DND-41 (cell line): ENCODE measurements at regions not wholly inside any gene's neighbourhood (a gene's known extent, or its start where the extent isn't known, plus 50 kb on each side); places are given as distances from the start of the nearest gene placed in this dataset.

Experiments
- ATAC-seq: fragments of 200-7000 bp; cut with Tn5 transposase; 3 replicates; pipeline ENCODE4 v1.9.1; 2021; ENCODE audit warnings: low read depth; ENCODE audit not compliant: insufficient read depth
- DNase-seq: peaks from one replicate; pipeline ENCODE4 v3.0.0-alpha.2; 2020
- H2AFZ ChIP-seq: 2 replicates; pipeline ENCODE4 v1.6.0; 2012; ENCODE audit warnings: low read depth, low read length
- H3K27ac ChIP-seq: 2 replicates; pipeline ENCODE4 v1.5.1; 2012; ENCODE audit warnings: low read length, inconsistent platforms
- H3K27me3 ChIP-seq: fragments of 200-600 bp; sonication (generic); 2 replicates; pipeline ENCODE4 v1.6.0; 2012; ENCODE audit warnings: low read length, mild to moderate bottlenecking, inconsistent platforms; ENCODE audit not compliant: insufficient read depth, poor library complexity
- H3K36me3 ChIP-seq: 2 replicates; pipeline ENCODE4 v1.5.1; 2012; ENCODE audit warnings: low read length, inconsistent platforms; ENCODE audit not compliant: insufficient read depth
- H3K4me1 ChIP-seq: 2 replicates; pipeline ENCODE4 v1.5.1; 2012; ENCODE audit warnings: mild to moderate bottlenecking, low read length; ENCODE audit not compliant: insufficient read depth
- H3K4me2 ChIP-seq: 2 replicates; pipeline ENCODE4 v1.6.0; 2012; ENCODE audit warnings: mild to moderate bottlenecking, moderate library complexity, low read length, inconsistent platforms; ENCODE audit not compliant: insufficient read depth
- H3K4me3 ChIP-seq, 2 experiments: fragments of 200-600 bp in 1 of 2; shearing (Covaris generic) in 1 of 2; 2 replicates each; pipeline ENCODE4 v1.5.1; 2012 to 2016; ENCODE audit warnings: inconsistent platforms in 2 of 2, low read length in 2 of 2, mild to moderate bottlenecking in 2 of 2, low read depth in 1 of 2, moderate library complexity in 1 of 2
- H3K79me2 ChIP-seq: 2 replicates; pipeline ENCODE4 v1.6.0; 2012; ENCODE audit warnings: low read length, inconsistent platforms; ENCODE audit not compliant: insufficient read depth
- H3K9ac ChIP-seq: 2 replicates; pipeline ENCODE4 v1.6.0; 2012; ENCODE audit warnings: low read depth, mild to moderate bottlenecking, inconsistent platforms, low read length, moderate library complexity
- H3K9me3 ChIP-seq: 2 replicates; pipeline ENCODE4 v1.5.1; 2012; ENCODE audit warnings: low read length, moderate library complexity, mild to moderate bottlenecking, inconsistent platforms; ENCODE audit not compliant: insufficient read depth, severe bottlenecking
- H4K20me1 ChIP-seq: 2 replicates; pipeline ENCODE4 v1.6.0; 2012; ENCODE audit warnings: low read length; ENCODE audit not compliant: insufficient read depth
- CTCF ChIP-seq: IDR thresholded peaks from 2 replicates; pipeline ENCODE4 v1.5.1; 2012; ENCODE audit warnings: borderline replicate concordance, low read length, moderate library complexity, mild to moderate bottlenecking; ENCODE audit not compliant: poor library complexity, severe bottlenecking; ENCODE audit errors: extremely low read depth
- EZH2 ChIP-seq: IDR thresholded peaks from 3 replicates; pipeline ENCODE4 v1.6.1; 2012; ENCODE audit warnings: borderline replicate concordance, low read depth, mild to moderate bottlenecking, moderate library complexity, low read length, inconsistent platforms; ENCODE audit not compliant: severe bottlenecking

- H3K4me1 ChIP-seq, result no peaks in the 10 kb centered on the region
- H3K27ac ChIP-seq, result no peak overlapping the region
- DNase-seq, result no peak
These were observed 357.1 kb downstream of the CCDC85A start for GRCh38 chr2:56540916-56541315.

DNA sequence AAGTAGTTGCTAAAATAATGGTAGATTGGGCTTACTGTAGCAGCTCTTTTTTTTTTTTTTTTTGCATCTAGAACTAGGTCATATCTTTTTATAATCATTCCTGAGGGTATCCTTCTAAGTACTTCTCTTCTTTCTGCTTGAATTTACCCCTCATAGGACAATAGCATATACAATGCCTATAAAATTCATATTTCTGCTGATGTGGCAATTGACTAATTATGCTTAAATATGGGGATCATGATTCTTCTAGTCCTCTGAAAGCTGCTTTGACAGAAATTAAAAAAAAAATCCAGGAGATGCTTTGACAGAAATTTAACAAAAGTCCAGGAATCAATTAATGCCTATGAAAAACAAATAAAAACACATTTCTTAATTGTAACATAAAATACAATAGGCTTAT, 358.4 kb downstream of the CCDC85A start:
- H3K36me3 ChIP-seq, result no peaks in the 10 kb centered on the region
- ATAC-seq (no peak), DNase-seq (no peak)
- no peak overlapping the region for H3K27ac ChIP-seq
- H3K4me3 ChIP-seq, result no peak overlapping the region
- H4K20me1 ChIP-seq, result no peaks in the 10 kb centered on the region
- TF ChIP-seq CTCF (no peak), EZH2 (no peak)
- H2AFZ ChIP-seq, result no peak overlapping the region
- H3K27me3 ChIP-seq, result no peaks in the 10 kb centered on the region
- no peaks in the 10 kb centered on the region for H3K9me3 ChIP-seq
- H3K4me2 ChIP-seq, result no peak overlapping the region
- H3K79me2 ChIP-seq, result no peaks in the 10 kb centered on the region
- no peak overlapping the region for H3K9ac ChIP-seq
- H3K4me1 ChIP-seq, result no peaks in the 10 kb centered on the region

More at GRCh38 chr2:56540916-56541315, 357.1 kb downstream of the CCDC85A start:
- Histone ChIP-seq H3K27me3 (no peaks in the 10 kb centered on the region), H3K9me3 (no peaks in the 10 kb centered on the region), H3K4me3 (no peak overlapping the region), H3K4me2 (no peak overlapping the region), H2AFZ (no peak overlapping the region), H3K79me2 (no peaks in the 10 kb centered on the region), H3K9ac (no peak overlapping the region), H3K36me3 (no peaks in the 10 kb centered on the region), H4K20me1 (no peaks in the 10 kb centered on the region)
- no peak for ATAC-seq
- TF ChIP-seq CTCF (no peak), EZH2 (no peak)

DNA sequence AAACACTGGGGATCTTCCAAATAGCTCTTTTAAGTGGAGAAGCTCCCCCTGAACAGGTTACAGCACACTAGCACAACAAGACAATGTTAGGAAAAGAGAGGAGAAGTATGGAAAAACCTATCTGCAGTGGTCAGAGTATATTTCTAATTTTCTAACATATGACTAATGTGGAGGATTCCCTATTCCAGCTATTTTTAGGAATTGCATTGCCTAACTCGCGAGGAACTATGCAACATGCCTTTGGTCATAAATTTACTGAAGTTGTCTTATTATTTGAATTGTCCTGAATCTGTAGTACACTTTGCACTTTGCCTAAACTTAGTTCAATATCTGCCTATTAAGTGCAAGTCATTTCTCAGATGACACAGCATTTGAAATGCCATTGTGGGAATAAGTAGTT, 381.4 kb downstream of the CCDC85A start:
- Histone ChIP-seq H4K20me1 (no peaks in the 10 kb centered on the region), H3K27ac (no peak overlapping the region), H3K36me3 (no peaks in the 10 kb centered on the region), H2AFZ (no peak overlapping the region), H3K9me3 (no peaks in the 10 kb centered on the region), H3K4me3 (no peak overlapping the region), H3K27me3 (no peaks in the 10 kb centered on the region), H3K4me2 (no peak overlapping the region), H3K9ac (no peak overlapping the region), H3K79me2 (no peaks in the 10 kb centered on the region), H3K4me1 (no peaks in the 10 kb centered on the region)
- ATAC-seq (no peak), DNase-seq (no peak)
- TF ChIP-seq CTCF, result no peak

DNA sequence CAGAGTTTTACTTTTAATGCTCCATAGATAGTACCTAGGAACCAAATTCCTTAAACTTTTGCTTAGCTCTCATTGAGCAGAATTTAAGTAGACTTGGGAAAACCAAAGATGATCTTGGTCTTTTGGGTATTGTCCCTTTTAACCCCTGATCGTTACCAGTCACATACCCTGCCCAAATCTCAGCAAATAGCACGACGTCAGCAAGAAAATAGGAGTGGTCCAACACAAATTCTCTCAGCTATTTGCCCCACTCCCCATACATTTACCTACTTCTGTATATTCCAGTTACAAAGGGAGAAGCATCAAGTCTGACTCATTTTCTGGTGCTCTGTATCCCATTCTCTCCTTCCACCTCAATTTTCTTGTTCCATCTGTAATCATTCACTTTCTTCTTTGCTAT, 387.3 kb downstream of the CCDC85A start:
- no peaks in the 10 kb centered on the region for H3K27me3 ChIP-seq
- H3K27ac ChIP-seq, result no peak overlapping the region
- DNase-seq (no peak), ATAC-seq (no peak)
- H3K79me2 ChIP-seq, result no peaks in the 10 kb centered on the region
- no peaks in the 10 kb centered on the region for H3K36me3 ChIP-seq
- H2AFZ ChIP-seq, result no peak overlapping the region
- no peak overlapping the region for H3K9ac ChIP-seq
- no peaks in the 10 kb centered on the region for H4K20me1 ChIP-seq
- H3K4me1 ChIP-seq, result no peaks in the 10 kb centered on the region
- no peaks in the 10 kb centered on the region for H3K9me3 ChIP-seq
- no peak overlapping the region for H3K4me2 ChIP-seq
- no peak overlapping the region for H3K4me3 ChIP-seq
- TF ChIP-seq EZH2 (no peak), CTCF (no peak)
